Glutamatergic neuron (in vitro differentiated cells): ENCODE measurements at regions not wholly inside any gene's neighbourhood (a gene's known extent, or its start where the extent isn't known, plus 50 kb on each side); places are given as distances from the start of the nearest gene placed in this dataset.

Experiments
- DNase-seq: peaks from one replicate; pipeline ENCODE4 v3.0.0; 2022
- H3K27ac Mint-ChIP-seq: one replicate; pipeline ENCODE4 v1.8.0; 2020; ENCODE audit warnings: mild to moderate bottlenecking, mixed read lengths, inconsistent platforms; ENCODE audit not compliant: unreplicated experiment
- H3K27me3 Mint-ChIP-seq: one replicate; pipeline ENCODE4 v1.8.0; 2020; ENCODE audit warnings: mild to moderate bottlenecking, moderate library complexity, mixed read lengths, inconsistent platforms; ENCODE audit not compliant: unreplicated experiment
- H3K36me3 Mint-ChIP-seq: one replicate; pipeline ENCODE4 v1.8.0; 2020; ENCODE audit warnings: mild to moderate bottlenecking, mixed read lengths, inconsistent platforms; ENCODE audit not compliant: unreplicated experiment
- H3K4me1 Mint-ChIP-seq: one replicate; pipeline ENCODE4 v1.8.0; 2020; ENCODE audit warnings: mild to moderate bottlenecking, low read depth, mixed read lengths, inconsistent platforms; ENCODE audit not compliant: unreplicated experiment
- H3K4me3 Mint-ChIP-seq: one replicate; pipeline ENCODE4 v1.8.0; 2020; ENCODE audit warnings: mild to moderate bottlenecking, mixed read lengths, inconsistent platforms; ENCODE audit not compliant: unreplicated experiment
- H3K9me3 Mint-ChIP-seq: one replicate; pipeline ENCODE4 v1.8.0; 2020; ENCODE audit warnings: mild to moderate bottlenecking, moderate library complexity, mixed read lengths, inconsistent platforms; ENCODE audit not compliant: unreplicated experiment
- CTCF ChIP-seq: fragments of 200-600 bp; sonication (generic); IDR thresholded peaks from one replicate; pipeline ENCODE4 v1.5.0; 2021; ENCODE audit not compliant: partially characterized antibody, unreplicated experiment

- no peak overlapping the region for H3K4me3 Mint-ChIP-seq
- no peaks in the 10 kb centered on the region for H3K27me3 Mint-ChIP-seq
- no peaks in the 10 kb centered on the region for H3K36me3 Mint-ChIP-seq
- H3K4me1 Mint-ChIP-seq, result no peaks in the 10 kb centered on the region
- H3K9me3 Mint-ChIP-seq, result no peaks in the 10 kb centered on the region
- no peak for DNase-seq
- H3K27ac Mint-ChIP-seq, result no peak overlapping the region
- TF ChIP-seq CTCF, result no peak
These were observed 1656.0 kb downstream of the MRPL39 start for GRCh38 chr21:23951251-23951650.

GRCh38 chr21:23950344-23950743, 1656.9 kb downstream of the MRPL39 start:
- H3K27me3 Mint-ChIP-seq, result no peaks in the 10 kb centered on the region
- H3K36me3 Mint-ChIP-seq, result no peaks in the 10 kb centered on the region
- TF ChIP-seq CTCF, result no peak
- DNase-seq, result no peak
- no peak overlapping the region for H3K4me3 Mint-ChIP-seq
- H3K4me1 Mint-ChIP-seq, result no peaks in the 10 kb centered on the region
- H3K9me3 Mint-ChIP-seq, result no peaks in the 10 kb centered on the region
- no peak overlapping the region for H3K27ac Mint-ChIP-seq

- DNase-seq, result no peak
- Mint-ChIP-seq H3K36me3 (no peaks in the 10 kb centered on the region), H3K4me3 (no peak overlapping the region), H3K4me1 (no peaks in the 10 kb centered on the region), H3K27ac (no peak overlapping the region), H3K9me3 (no peaks in the 10 kb centered on the region), H3K27me3 (no peaks in the 10 kb centered on the region)
- TF ChIP-seq CTCF, result no peak
These were observed 1657.8 kb downstream of the MRPL39 start for GRCh38 chr21:23949493-23949892.

GRCh38 chr21:23939369-23940065, 1667.8 kb downstream of the MRPL39 start:
- H3K9me3 Mint-ChIP-seq, result no peaks in the 10 kb centered on the region
- no peak for TF ChIP-seq CTCF
- H3K4me3 Mint-ChIP-seq, result no peak overlapping the region
- DNase-seq, result no peak
- H3K27me3 Mint-ChIP-seq, result peaks cover 2% of the 10 kb centered on the region
- no peak overlapping the region for H3K27ac Mint-ChIP-seq
- H3K4me1 Mint-ChIP-seq, result no peaks in the 10 kb centered on the region
- no peaks in the 10 kb centered on the region for H3K36me3 Mint-ChIP-seq

GRCh38 chr21:23936991-23937390, 1670.3 kb downstream of the MRPL39 start:
- Mint-ChIP-seq H3K4me1 (no peaks in the 10 kb centered on the region), H3K9me3 (no peaks in the 10 kb centered on the region), H3K27ac (no peak overlapping the region), H3K4me3 (no peak overlapping the region), H3K27me3 (peaks cover 2% of the 10 kb centered on the region), H3K36me3 (no peaks in the 10 kb centered on the region)
- DNase-seq, result no peak
- no peak for TF ChIP-seq CTCF
